GM13976 (cell line): ENCODE measurements at regions not wholly inside any gene's neighbourhood (a gene's known extent, or its start where the extent isn't known, plus 50 kb on each side); places are given as distances from the start of the nearest gene placed in this dataset.

Experiments used
- DNase-seq: peaks from one replicate; pipeline ENCODE4 v3.0.0; 2012; ENCODE audit warnings: low spot score
- CTCF ChIP-seq: IDR thresholded peaks from 2 replicates; pipeline ENCODE4 v1.5.1; 2012; ENCODE audit warnings: borderline replicate concordance, mild to moderate bottlenecking; ENCODE audit not compliant: insufficient read depth; ENCODE audit errors: extremely low read depth, missing control alignments, control extremely low read depth
- in situ Hi-C: fragments of 300-500 bp; cut with MboI; formaldehyde crosslinking; loops from one replicate; pipeline ENCODE4 v1.12.0; 2022; ENCODE audit warnings: low sequenced_read_pairs, mixed read lengths, inconsistent platforms; ENCODE audit not compliant: unreplicated experiment

- no peak for DNase-seq
- in situ Hi-C loops = no loop called here
- TF ChIP-seq CTCF = no peak
Observed at GRCh38 chr6:66326228-66326627, 619.2 kb upstream of the EYS start.

- no peak for TF ChIP-seq CTCF
- DNase-seq = no peak
- in situ Hi-C loops = no loop called here
Observed at GRCh38 chr6:66321017-66321416, 614.0 kb upstream of the EYS start.

- TF ChIP-seq CTCF = no peak
- in situ Hi-C loops = no loop called here
Observed at GRCh38 chr6:66307490-66307889, 600.5 kb upstream of the EYS start.

GRCh38 chr6:66291905-66292304 is 584.9 kb upstream of the EYS start:
- no peak for TF ChIP-seq CTCF
- in situ Hi-C loops = no loop called here
- DNase-seq = no peak

More at GRCh38 chr6:66307490-66307889, 600.5 kb upstream of the EYS start:
- DNase-seq = no peak

GRCh38 chr6:66289889-66290288 is 582.9 kb upstream of the EYS start:
- no peak for TF ChIP-seq CTCF
- in situ Hi-C loops = no loop called here
- DNase-seq = no peak

- no peak for DNase-seq
- in situ Hi-C loops = no loop called here
- TF ChIP-seq CTCF = no peak
Observed at GRCh38 chr6:66278115-66278514, 571.1 kb upstream of the EYS start.

GRCh38 chr6:66277400-66277799 is 570.4 kb upstream of the EYS start:
- no peak for TF ChIP-seq CTCF
- in situ Hi-C loops = no loop called here
- no peak for DNase-seq
